Breast epithelium (tissue), 3 donors: ENCODE measurements at regions not wholly inside any gene's neighbourhood (a gene's known extent, or its start where the extent isn't known, plus 50 kb on each side); places are given as distances from the start of the nearest gene placed in this dataset.

Source experiments
- POLR2A ChIP-seq: fragments of 450-650 bp; IDR thresholded peaks from one replicate; pipeline ENCODE4 v1.6.1; 2016; ENCODE audit warnings: antibody characterized with exemption, mild to moderate bottlenecking, moderate library complexity
- TF ChIP-seq, protein P1 (sequence below), 3 donors: fragments of 450-650 bp; IDR thresholded peaks; one replicate each; pipeline ENCODE4 v1.5.1; 2016 to 2017; ENCODE audit warnings: antibody characterized with exemption in 3 of 3, mild to moderate bottlenecking in 3 of 3, moderate library complexity in 3 of 3

DNA sequence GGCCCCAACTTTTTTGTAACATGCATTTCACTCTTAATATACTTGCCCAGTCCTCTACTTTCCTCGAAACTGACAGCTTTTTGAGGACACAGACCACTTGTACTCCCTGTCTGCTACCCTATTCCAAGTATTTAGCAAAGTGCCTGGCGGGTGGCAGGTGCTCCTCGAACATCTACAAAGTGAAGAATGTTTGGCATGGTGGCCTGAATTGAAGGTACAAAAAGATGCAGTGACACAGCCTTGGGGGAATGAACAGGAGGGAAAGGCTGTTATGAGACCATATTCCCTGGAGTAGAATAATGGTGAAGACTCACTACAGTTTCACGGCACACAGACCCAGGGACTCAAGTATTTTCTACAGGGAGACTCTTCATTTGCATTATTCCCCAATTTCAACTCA lies 590.9 kb downstream of the PRELID2 start:
- TF ChIP-seq, protein P1, sequence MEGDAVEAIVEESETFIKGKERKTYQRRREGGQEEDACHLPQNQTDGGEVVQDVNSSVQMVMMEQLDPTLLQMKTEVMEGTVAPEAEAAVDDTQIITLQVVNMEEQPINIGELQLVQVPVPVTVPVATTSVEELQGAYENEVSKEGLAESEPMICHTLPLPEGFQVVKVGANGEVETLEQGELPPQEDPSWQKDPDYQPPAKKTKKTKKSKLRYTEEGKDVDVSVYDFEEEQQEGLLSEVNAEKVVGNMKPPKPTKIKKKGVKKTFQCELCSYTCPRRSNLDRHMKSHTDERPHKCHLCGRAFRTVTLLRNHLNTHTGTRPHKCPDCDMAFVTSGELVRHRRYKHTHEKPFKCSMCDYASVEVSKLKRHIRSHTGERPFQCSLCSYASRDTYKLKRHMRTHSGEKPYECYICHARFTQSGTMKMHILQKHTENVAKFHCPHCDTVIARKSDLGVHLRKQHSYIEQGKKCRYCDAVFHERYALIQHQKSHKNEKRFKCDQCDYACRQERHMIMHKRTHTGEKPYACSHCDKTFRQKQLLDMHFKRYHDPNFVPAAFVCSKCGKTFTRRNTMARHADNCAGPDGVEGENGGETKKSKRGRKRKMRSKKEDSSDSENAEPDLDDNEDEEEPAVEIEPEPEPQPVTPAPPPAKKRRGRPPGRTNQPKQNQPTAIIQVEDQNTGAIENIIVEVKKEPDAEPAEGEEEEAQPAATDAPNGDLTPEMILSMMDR (IDR thresholded peaks at IDR 0.05) = no peak
- TF ChIP-seq POLR2A = no peak
